ENCODE measurements at regions not wholly inside any gene's neighbourhood (a gene's known extent, or its start where the extent isn't known, plus 50 kb on each side); places are given as distances from the start of the nearest gene placed in this dataset.

DNA sequence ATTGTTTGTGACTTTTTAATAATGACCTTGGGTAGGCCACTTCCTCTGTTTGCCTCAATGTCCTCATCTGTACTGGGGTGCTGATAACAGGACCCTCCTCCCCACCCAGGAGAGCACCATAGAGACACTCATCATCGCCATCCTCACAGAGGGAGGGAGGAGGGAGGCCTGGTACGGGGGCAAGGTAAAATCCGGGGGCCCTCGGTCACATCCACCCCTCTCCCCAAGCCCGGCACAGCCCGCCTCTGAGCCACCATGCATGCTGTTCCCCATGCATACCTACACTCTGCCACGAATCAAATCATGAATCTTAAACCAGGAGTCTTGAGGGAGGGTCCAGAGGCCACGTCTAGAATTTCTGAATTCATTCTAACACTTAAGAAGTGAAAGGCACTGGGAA lies 74.9 kb upstream of the IQSEC1 start:
- no peak overlapping the region for H3K4me3 Mint-ChIP-seq
- peaks cover 8% of the 10 kb centered on the region for H3K4me1 Mint-ChIP-seq (ENCODE audit: low read depth)
- H3K27ac Mint-ChIP-seq, result no peak overlapping the region
- H3K36me3 Mint-ChIP-seq (ENCODE audit: low read depth), result peaks cover 3% of the 10 kb centered on the region
- no peaks in the 10 kb centered on the region for H3K27me3 Mint-ChIP-seq (ENCODE audit: low read depth)
- H3K9me3 Mint-ChIP-seq, result no peaks in the 10 kb centered on the region

DNA sequence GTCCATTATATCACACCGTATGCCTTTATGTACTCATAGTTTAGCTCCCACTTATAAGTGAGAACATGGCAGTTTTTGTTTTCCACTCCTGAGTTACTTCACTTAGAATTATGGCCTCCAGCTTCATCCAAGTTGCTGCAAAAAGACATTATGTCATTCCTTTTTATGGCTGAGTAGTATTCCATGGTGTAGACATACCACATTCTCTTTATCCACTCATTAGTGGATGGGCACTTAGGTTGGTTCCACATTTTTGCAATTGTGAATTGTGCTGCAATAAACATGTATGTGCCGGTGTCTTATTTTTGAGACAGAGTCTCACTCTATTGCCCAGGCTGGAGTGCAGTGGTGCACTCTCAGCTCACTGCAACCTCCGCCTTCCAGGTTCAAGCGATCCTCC lies 74.1 kb upstream of the IQSEC1 start:
- no peaks in the 10 kb centered on the region for H3K9me3 Mint-ChIP-seq
- no peaks in the 10 kb centered on the region for H3K27me3 Mint-ChIP-seq (ENCODE audit: low read depth)
- peaks cover 3% of the 10 kb centered on the region for H3K36me3 Mint-ChIP-seq (ENCODE audit: low read depth)
- no peak overlapping the region for H3K4me3 Mint-ChIP-seq
- peaks cover 8% of the 10 kb centered on the region for H3K4me1 Mint-ChIP-seq (ENCODE audit: low read depth)
- H3K27ac Mint-ChIP-seq, result no peak overlapping the region

DNA sequence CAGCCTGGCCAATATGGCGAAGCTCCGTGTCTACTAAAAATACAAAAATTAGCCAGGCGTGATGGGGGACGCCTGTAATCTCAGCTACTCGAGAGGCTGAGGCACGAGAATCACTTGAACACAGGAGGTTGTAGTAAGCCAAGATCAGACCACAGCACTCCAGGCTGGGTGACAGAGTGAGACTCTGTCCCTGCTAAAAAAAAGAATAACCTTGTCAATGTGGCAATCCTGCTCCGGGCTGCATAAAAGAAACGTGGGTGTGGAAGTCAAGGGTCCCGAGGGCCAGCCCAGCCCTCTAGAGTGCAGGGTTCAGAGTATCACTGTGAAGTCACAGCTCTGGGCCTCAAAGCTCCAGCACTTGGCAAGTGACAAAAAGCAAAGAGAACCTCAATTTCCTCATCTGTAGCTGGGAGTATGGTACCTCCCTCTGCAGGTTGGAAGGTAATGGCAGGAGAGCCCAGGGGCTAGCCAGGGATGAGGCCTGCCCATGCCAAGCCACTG lies 73.5 kb upstream of the IQSEC1 start:
- Mint-ChIP-seq H3K4me1 (ENCODE audit: low read depth) (peaks cover 8% of the 10 kb centered on the region), H3K27me3 (ENCODE audit: low read depth) (no peaks in the 10 kb centered on the region), H3K27ac (no peak overlapping the region)

GRCh38 chr3:13145826-13146642 lies 72.8 kb upstream of the IQSEC1 start:
- Mint-ChIP-seq H3K27me3 (ENCODE audit: low read depth) (peaks cover 2% of the 10 kb centered on the region), H3K27ac (no peak overlapping the region), H3K9me3 (no peaks in the 10 kb centered on the region), H3K36me3 (ENCODE audit: low read depth) (peaks cover 3% of the 10 kb centered on the region), H3K4me3 (no peak overlapping the region), H3K4me1 (ENCODE audit: low read depth) (peaks cover 8% of the 10 kb centered on the region)

More for the DNA sequence above, 73.5 kb upstream of the IQSEC1 start:
- Mint-ChIP-seq H3K36me3 (ENCODE audit: low read depth) (peaks cover 3% of the 10 kb centered on the region), H3K9me3 (no peaks in the 10 kb centered on the region), H3K4me3 (no peak overlapping the region)

DNA sequence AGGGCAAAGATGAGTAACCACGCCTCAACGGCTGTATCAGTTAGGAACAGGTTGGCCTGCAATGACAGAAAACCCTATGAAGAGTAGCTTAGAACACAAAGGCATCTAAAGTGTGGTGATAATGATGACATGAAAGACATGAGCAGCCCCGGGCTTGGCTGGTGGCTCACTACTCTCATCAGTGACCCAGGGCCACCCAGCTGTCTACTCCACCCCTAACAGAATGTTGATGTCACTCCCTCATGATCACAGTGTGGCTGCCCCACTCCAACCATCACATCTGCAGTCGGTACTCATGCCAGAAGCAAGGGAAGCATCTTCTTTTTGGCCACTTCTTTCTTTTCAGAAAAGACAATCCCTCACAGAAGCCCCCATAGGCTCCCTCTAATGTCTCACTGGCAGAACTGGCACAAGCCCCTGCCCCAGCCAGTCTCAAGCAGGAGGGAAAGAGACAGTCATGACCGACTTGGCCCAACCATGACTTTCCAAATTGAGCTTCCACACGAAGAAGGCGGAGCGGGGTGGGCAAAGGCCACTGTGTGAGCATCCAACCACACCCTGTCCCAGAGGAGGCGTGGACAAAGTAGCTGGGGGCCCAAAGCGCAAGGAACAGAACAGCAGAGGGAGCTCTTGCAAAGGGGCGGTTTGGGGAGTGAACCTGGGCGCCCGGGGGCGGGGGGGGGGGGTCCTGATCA lies 72.0 kb upstream of the IQSEC1 start:
- Mint-ChIP-seq H3K36me3 (ENCODE audit: low read depth) (peaks cover 3% of the 10 kb centered on the region), H3K27me3 (ENCODE audit: low read depth) (peaks cover 4% of the 10 kb centered on the region), H3K9me3 (no peaks in the 10 kb centered on the region), H3K27ac (no peak overlapping the region), H3K4me1 (ENCODE audit: low read depth) (peaks cover 8% of the 10 kb centered on the region), H3K4me3 (no peak overlapping the region)

DNA sequence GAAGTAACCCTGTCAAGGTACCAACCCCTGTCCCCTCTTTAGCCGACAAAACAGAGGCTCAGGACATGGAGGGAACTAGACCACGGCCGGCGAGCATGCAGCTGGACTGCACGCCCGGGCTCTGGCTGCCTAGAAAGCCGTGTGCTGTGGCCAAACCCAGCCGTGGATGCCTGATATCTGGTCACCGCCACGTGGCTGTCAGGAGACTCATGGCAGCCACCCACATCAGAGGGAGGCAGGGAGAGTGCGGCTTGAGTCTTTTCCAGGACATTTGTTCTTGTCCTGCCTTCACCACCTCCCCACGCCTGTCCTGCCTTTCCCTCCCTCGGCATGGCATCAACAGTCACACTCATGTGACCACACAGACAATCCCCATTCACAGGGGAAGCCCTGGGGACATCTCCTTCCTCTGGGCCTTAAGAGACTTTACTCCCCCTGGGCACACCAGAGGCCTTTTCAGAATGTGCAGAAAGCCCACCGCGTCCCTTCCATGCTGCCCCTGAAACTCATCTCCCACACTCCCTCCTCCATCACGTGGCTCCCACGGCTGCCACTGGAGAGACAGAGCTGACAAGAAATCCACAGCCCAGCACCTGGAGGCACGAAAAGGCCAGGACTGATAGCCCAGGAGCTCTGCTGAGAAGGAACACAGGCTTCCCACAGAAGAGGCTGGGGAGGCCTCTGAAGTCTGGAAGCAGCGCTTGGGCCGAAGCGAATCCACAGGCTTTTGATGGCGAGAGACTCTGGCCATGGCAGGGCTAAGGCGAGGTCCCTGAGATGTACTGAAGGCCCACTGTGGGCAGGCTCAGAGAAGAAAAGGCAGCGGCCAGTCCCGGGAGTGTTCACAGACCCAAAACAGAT lies 71.2 kb upstream of the IQSEC1 start:
- H3K27me3 Mint-ChIP-seq (ENCODE audit: low read depth), result peaks cover 4% of the 10 kb centered on the region
- no peaks in the 10 kb centered on the region for H3K9me3 Mint-ChIP-seq
- no peaks in the 10 kb centered on the region for H3K4me1 Mint-ChIP-seq (ENCODE audit: low read depth)
- no peak overlapping the region for H3K27ac Mint-ChIP-seq
- no peak overlapping the region for H3K4me3 Mint-ChIP-seq
- no peaks in the 10 kb centered on the region for H3K36me3 Mint-ChIP-seq (ENCODE audit: low read depth)

GRCh38 chr3:13143381-13144004 lies 70.3 kb upstream of the IQSEC1 start:
- H3K9me3 Mint-ChIP-seq, result no peaks in the 10 kb centered on the region
- no peak overlapping the region for H3K27ac Mint-ChIP-seq
- H3K27me3 Mint-ChIP-seq (ENCODE audit: low read depth), result peaks cover 4% of the 10 kb centered on the region

GRCh38 chr3:13142552-13143380 lies 69.5 kb upstream of the IQSEC1 start:
- Mint-ChIP-seq H3K4me3 (no peak overlapping the region), H3K27me3 (ENCODE audit: low read depth) (peaks cover 4% of the 10 kb centered on the region), H3K4me1 (ENCODE audit: low read depth) (no peaks in the 10 kb centered on the region), H3K27ac (no peak overlapping the region), H3K36me3 (ENCODE audit: low read depth) (no peaks in the 10 kb centered on the region), H3K9me3 (no peaks in the 10 kb centered on the region)

More at GRCh38 chr3:13143381-13144004, 70.3 kb upstream of the IQSEC1 start:
- Mint-ChIP-seq H3K4me3 (no peak overlapping the region), H3K36me3 (ENCODE audit: low read depth) (no peaks in the 10 kb centered on the region), H3K4me1 (ENCODE audit: low read depth) (no peaks in the 10 kb centered on the region)

GRCh38 chr3:13141991-13142412 lies 68.8 kb upstream of the IQSEC1 start:
- H3K27me3 Mint-ChIP-seq (ENCODE audit: low read depth), result peaks cover 4% of the 10 kb centered on the region
- H3K36me3 Mint-ChIP-seq (ENCODE audit: low read depth), result no peaks in the 10 kb centered on the region
- no peaks in the 10 kb centered on the region for H3K9me3 Mint-ChIP-seq
- no peak overlapping the region for H3K27ac Mint-ChIP-seq
- no peak overlapping the region for H3K4me3 Mint-ChIP-seq
- H3K4me1 Mint-ChIP-seq (ENCODE audit: low read depth), result no peaks in the 10 kb centered on the region

- no peaks in the 10 kb centered on the region for H3K4me1 Mint-ChIP-seq (ENCODE audit: low read depth)
- no peak overlapping the region for H3K4me3 Mint-ChIP-seq
- no peak overlapping the region for H3K27ac Mint-ChIP-seq
- H3K27me3 Mint-ChIP-seq (ENCODE audit: low read depth), result peaks cover 8% of the 10 kb centered on the region
- H3K36me3 Mint-ChIP-seq (ENCODE audit: low read depth), result no peaks in the 10 kb centered on the region
- H3K9me3 Mint-ChIP-seq, result no peaks in the 10 kb centered on the region
These were observed 68.0 kb upstream of the IQSEC1 start for GRCh38 chr3:13141183-13141582.

DNA sequence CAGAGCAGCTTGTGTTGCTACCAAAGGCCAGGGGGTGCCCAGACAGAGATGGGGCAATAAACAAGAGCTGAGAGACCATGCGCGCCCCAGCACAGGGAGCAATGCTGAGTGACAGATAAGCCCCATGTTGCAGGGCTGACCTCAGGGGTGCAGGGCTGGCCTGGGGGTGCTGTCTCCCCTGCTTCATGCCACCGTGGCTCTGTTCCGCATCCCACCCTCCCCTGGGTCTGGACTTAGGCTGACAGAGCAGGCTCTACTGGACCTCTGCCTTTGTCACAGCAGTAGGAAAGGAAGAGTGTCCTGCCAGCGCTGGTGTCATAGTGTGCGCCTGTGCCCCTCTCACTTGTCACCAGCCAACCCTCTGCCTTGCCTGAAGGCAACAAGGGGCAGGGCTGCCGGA lies 67.4 kb upstream of the IQSEC1 start:
- Mint-ChIP-seq H3K27ac (no peak overlapping the region), H3K27me3 (ENCODE audit: low read depth) (peaks cover 8% of the 10 kb centered on the region), H3K9me3 (no peaks in the 10 kb centered on the region), H3K36me3 (ENCODE audit: low read depth) (no peaks in the 10 kb centered on the region), H3K4me1 (ENCODE audit: low read depth) (no peaks in the 10 kb centered on the region), H3K4me3 (no peak overlapping the region)

DNA sequence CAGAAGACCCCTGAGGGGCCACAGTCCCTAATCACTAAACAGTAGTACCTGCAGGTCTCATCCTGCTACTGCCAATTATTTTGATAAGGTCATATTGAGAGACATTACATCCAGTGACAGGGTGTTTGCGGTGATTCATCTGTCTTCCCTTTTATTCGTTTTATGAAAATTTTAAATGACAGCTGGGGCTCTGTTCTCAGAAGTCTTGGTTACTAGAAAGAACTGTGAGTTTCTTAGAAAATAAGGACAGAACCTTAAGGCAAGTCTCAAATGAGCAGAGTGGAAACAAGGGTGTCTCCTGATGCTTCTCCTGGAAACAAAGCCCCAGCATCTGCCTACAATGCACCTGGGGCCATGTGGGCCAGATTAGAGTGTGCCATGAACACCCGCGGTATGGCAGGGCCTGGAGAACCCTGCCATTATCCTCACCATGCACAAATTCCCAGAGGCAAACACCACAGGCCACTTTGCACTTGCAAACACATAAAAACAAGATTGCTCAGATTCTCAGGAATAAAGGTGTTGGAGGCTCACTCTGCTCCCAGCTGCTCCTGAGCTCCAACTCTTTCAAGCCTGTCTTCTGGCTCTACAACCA lies 66.3 kb upstream of the IQSEC1 start:
- H3K27me3 Mint-ChIP-seq (ENCODE audit: low read depth), result peaks cover 8% of the 10 kb centered on the region
- no peak overlapping the region for H3K27ac Mint-ChIP-seq

GRCh38 chr3:13138833-13139145 lies 65.6 kb upstream of the IQSEC1 start:
- no peak overlapping the region for H3K4me3 Mint-ChIP-seq
- peaks cover 8% of the 10 kb centered on the region for H3K27me3 Mint-ChIP-seq (ENCODE audit: low read depth)
- no peaks in the 10 kb centered on the region for H3K36me3 Mint-ChIP-seq (ENCODE audit: low read depth)

More for the DNA sequence above, 66.3 kb upstream of the IQSEC1 start:
- Mint-ChIP-seq H3K4me3 (no peak overlapping the region), H3K9me3 (no peaks in the 10 kb centered on the region), H3K36me3 (ENCODE audit: low read depth) (no peaks in the 10 kb centered on the region), H3K4me1 (ENCODE audit: low read depth) (no peaks in the 10 kb centered on the region)

More at GRCh38 chr3:13138833-13139145, 65.6 kb upstream of the IQSEC1 start:
- H3K27ac Mint-ChIP-seq, result no peak overlapping the region
- H3K9me3 Mint-ChIP-seq, result no peaks in the 10 kb centered on the region
- no peaks in the 10 kb centered on the region for H3K4me1 Mint-ChIP-seq (ENCODE audit: low read depth)
